Panc1 (cell line): ENCODE measurements at regions not wholly inside any gene's neighbourhood (a gene's known extent, or its start where the extent isn't known, plus 50 kb on each side); places are given as distances from the start of the nearest gene placed in this dataset.

Experiments used
- ATAC-seq: fragments of 200-7000 bp; cut with Tn5 transposase; 2 replicates; pipeline ENCODE4 v1.9.1; 2020; ENCODE audit warnings: mild to moderate bottlenecking, moderate library complexity
- BruUV-seq: library from RNA; stranded (reverse); fragments of 400-500 nt; replicated peaks from 2 replicates; lab custom pipeline; 2021; lab: Mats Ljungman, UMichigan
- CTCF ChIA-PET: fragments of 300-600 bp; sonication (Branson Sonifier 250); formaldehyde crosslinking; loops from one replicate; lab custom pipeline; 2022; ENCODE audit warnings: antibody characterized with exemption; lab: Charles Lee
- POLR2A ChIA-PET: fragments of 300-600 bp; sonication (Branson Sonifier 250); formaldehyde crosslinking; loops from one replicate; lab custom pipeline; 2022; ENCODE audit warnings: antibody characterized with exemption; lab: Charles Lee
- DNase-seq: peaks from one replicate; pipeline ENCODE4 v3.0.0-alpha.2; 2010; ENCODE audit warnings: low read depth, low spot score
- H3K27ac ChIP-seq: 2 replicates; pipeline ENCODE4 v1.5.1; 2011; ENCODE audit warnings: mild to moderate bottlenecking, low read length, inconsistent platforms
- H3K27me3 ChIP-seq: fragments of 200-500 bp; sonication (Bioruptor generic); 2 replicates; pipeline ENCODE4 v1.6.0; 2014; ENCODE audit warnings: low read length, inconsistent platforms; ENCODE audit not compliant: control insufficient read depth, insufficient read depth
- H3K36me3 ChIP-seq: fragments of 200-500 bp; sonication (Bioruptor generic); 2 replicates; pipeline ENCODE4 v1.5.1; 2014; ENCODE audit warnings: inconsistent platforms, mild to moderate bottlenecking, low read length, moderate library complexity; ENCODE audit not compliant: control insufficient read depth, insufficient read depth
- H3K4me1 ChIP-seq: 2 replicates; pipeline ENCODE4 v1.5.1; 2011; ENCODE audit warnings: inconsistent platforms, mild to moderate bottlenecking, low read length, moderate library complexity; ENCODE audit not compliant: control insufficient read depth, insufficient read depth
- H3K4me3 ChIP-seq, 2 experiments: 2 replicates each; pipeline ENCODE4 v1.5.1; 2011 to 2012; ENCODE audit warnings: low read depth in 2 of 2, low read length in 2 of 2, mild to moderate bottlenecking in 2 of 2, inconsistent platforms in 1 of 2, moderate library complexity in 1 of 2
- H3K9me3 ChIP-seq: fragments of 200-500 bp; sonication (Bioruptor generic); 2 replicates; pipeline ENCODE4 v1.5.1; 2014; ENCODE audit warnings: low read depth, mild to moderate bottlenecking, inconsistent platforms, low read length, moderate library complexity; ENCODE audit not compliant: control insufficient read depth, insufficient read depth
- POLR2AphosphoS5 ChIP-seq: IDR thresholded peaks from 2 replicates; pipeline ENCODE4 v1.6.1; 2012; ENCODE audit warnings: mild to moderate bottlenecking, low read depth, low read length, moderate library complexity
- REST ChIP-seq, 2 experiments: IDR thresholded peaks; 2 replicates each; pipeline ENCODE4 v1.6.1; 2011 to 2012; ENCODE audit warnings: low read depth in 2 of 2, control low read depth in 1 of 2, low read length in 1 of 2, mild to moderate bottlenecking in 1 of 2, moderate library complexity in 1 of 2; ENCODE audit not compliant: insufficient read depth in 1 of 2
- SIN3A ChIP-seq: IDR thresholded peaks from 2 replicates; pipeline ENCODE4 v1.6.1; 2012; ENCODE audit warnings: low read depth, mild to moderate bottlenecking, low read length, moderate library complexity, borderline replicate concordance; ENCODE audit not compliant: insufficient read depth
- TCF7L2 ChIP-seq: IDR thresholded peaks from 2 replicates; pipeline ENCODE4 v1.6.1; 2011; ENCODE audit warnings: mild to moderate bottlenecking, low read depth, low read length, inconsistent platforms
- in situ Hi-C: cut with HindIII; loops from 2 replicates; pipeline ENCODE4 v1.10.0; 2016; ENCODE audit warnings: low sequenced_read_pairs, low pct_unique_long_range_greater_than_20kb
- intact Hi-C: fragments of 100-400 bp; cut with micrococcal nuclease; formaldehyde crosslinking; loops from one replicate; pipeline ENCODE4 v1.10.0; 2022; ENCODE audit not compliant: unreplicated experiment
- TF ChIP-seq, protein P1 (sequence below): fragments of 450-650 bp; IDR thresholded peaks from 2 replicates; pipeline ENCODE4 v1.5.1; 2017; ENCODE audit warnings: mild to moderate bottlenecking

GRCh38 chr1:83631851-83632250 lies 367.1 kb downstream of the TTLL7 start:
- H3K4me3 ChIP-seq = no peak overlapping the region
- DNase-seq = no peak
- ChIA-PET CTCF (no interaction called here), POLR2A (no interaction called here)
- no peaks in the 10 kb centered on the region for H3K4me1 ChIP-seq
- H3K27me3 ChIP-seq = no peaks in the 10 kb centered on the region
- H3K27ac ChIP-seq = no peak overlapping the region
- intact Hi-C loops (no loop called here), in situ Hi-C loops (no loop called here)
- TF ChIP-seq, protein P1, sequence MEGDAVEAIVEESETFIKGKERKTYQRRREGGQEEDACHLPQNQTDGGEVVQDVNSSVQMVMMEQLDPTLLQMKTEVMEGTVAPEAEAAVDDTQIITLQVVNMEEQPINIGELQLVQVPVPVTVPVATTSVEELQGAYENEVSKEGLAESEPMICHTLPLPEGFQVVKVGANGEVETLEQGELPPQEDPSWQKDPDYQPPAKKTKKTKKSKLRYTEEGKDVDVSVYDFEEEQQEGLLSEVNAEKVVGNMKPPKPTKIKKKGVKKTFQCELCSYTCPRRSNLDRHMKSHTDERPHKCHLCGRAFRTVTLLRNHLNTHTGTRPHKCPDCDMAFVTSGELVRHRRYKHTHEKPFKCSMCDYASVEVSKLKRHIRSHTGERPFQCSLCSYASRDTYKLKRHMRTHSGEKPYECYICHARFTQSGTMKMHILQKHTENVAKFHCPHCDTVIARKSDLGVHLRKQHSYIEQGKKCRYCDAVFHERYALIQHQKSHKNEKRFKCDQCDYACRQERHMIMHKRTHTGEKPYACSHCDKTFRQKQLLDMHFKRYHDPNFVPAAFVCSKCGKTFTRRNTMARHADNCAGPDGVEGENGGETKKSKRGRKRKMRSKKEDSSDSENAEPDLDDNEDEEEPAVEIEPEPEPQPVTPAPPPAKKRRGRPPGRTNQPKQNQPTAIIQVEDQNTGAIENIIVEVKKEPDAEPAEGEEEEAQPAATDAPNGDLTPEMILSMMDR = no peak
- TF ChIP-seq POLR2AphosphoS5 (no peak), REST (IDR thresholded peaks at IDR 0.05; ENCODE audit: insufficient read depth in 1 of 2, low read depth in 2 of 2, low read length in 1 of 2) (no peak), TCF7L2 (no peak), SIN3A (no peak)
- ATAC-seq = no peak
- no TSS peak for BruUV-seq
- no peaks in the 10 kb centered on the region for H3K9me3 ChIP-seq
- no peaks in the 10 kb centered on the region for H3K36me3 ChIP-seq

GRCh38 chr1:83627045-83627444 lies 371.9 kb downstream of the TTLL7 start:
- DNase-seq (no peak), ATAC-seq (no peak)
- CTCF ChIA-PET = no interaction called here
- TF ChIP-seq, protein P1 = no peak
- no peak for TF ChIP-seq SIN3A
- no peak for TF ChIP-seq TCF7L2
- TF ChIP-seq REST (IDR thresholded peaks at IDR 0.05; ENCODE audit: insufficient read depth in 1 of 2, low read depth in 2 of 2, low read length in 1 of 2) = no peak
- TF ChIP-seq POLR2AphosphoS5 = no peak
- Histone ChIP-seq H3K4me3 (no peak overlapping the region), H3K27ac (no peak overlapping the region), H3K27me3 (no peaks in the 10 kb centered on the region), H3K9me3 (no peaks in the 10 kb centered on the region), H3K4me1 (no peaks in the 10 kb centered on the region), H3K36me3 (no peaks in the 10 kb centered on the region)
- in situ Hi-C loops (no loop called here), intact Hi-C loops (no loop called here)
- POLR2A ChIA-PET = no interaction called here
- BruUV-seq = no TSS peak
